ENCODE measurements at regions not wholly inside any gene's neighbourhood (a gene's known extent, or its start where the extent isn't known, plus 50 kb on each side); places are given as distances from the start of the nearest gene placed in this dataset.
"Not testable (repeated sequence)": the region's sequence is repeated elsewhere in the genome, so short reads cannot be mapped to it uniquely, and the experiment has no call there.

GRCh38 chr15:57767481-57767880 is 61.0 kb downstream of the POLR2M start:
- no peak for DNase-seq (ENCODE audit: low read depth in 3 of 3)

- no peak for DNase-seq (ENCODE audit: low read depth in 3 of 3)
These were observed 62.8 kb downstream of the POLR2M start for GRCh38 chr15:57769266-57769665.

- no peak for DNase-seq (ENCODE audit: low read depth in 3 of 3)
These were observed 64.0 kb downstream of the POLR2M start for GRCh38 chr15:57770495-57770894.

- no peak for DNase-seq (ENCODE audit: low read depth in 3 of 3)
These were observed 65.9 kb downstream of the POLR2M start for GRCh38 chr15:57772223-57772957.

GRCh38 chr15:57773051-57773450 is 66.5 kb downstream of the POLR2M start:
- DNase-seq (ENCODE audit: low read depth in 3 of 3): no peak

- DNase-seq (ENCODE audit: low read depth in 3 of 3): no peak
These were observed 70.5 kb downstream of the POLR2M start for GRCh38 chr15:57777003-57777402.

- DNase-seq (ENCODE audit: low read depth in 3 of 3): no peak
These were observed 74.0 kb downstream of the POLR2M start for GRCh38 chr15:57780471-57780870.

- no peak for DNase-seq (ENCODE audit: low read depth in 3 of 3)
These were observed 76.2 kb downstream of the POLR2M start for GRCh38 chr15:57782731-57783130.

- DNase-seq (ENCODE audit: low read depth in 3 of 3): no peak
These were observed 77.6 kb downstream of the POLR2M start for GRCh38 chr15:57784081-57784511.

- no peak for DNase-seq (ENCODE audit: low read depth in 3 of 3)
These were observed 78.5 kb downstream of the POLR2M start for GRCh38 chr15:57785039-57785438.

- DNase-seq (ENCODE audit: low read depth in 3 of 3): no peak
These were observed 79.4 kb downstream of the POLR2M start for GRCh38 chr15:57785959-57786358.

GRCh38 chr15:57789225-57789624 is 82.7 kb downstream of the POLR2M start:
- no peak for DNase-seq (ENCODE audit: low read depth in 3 of 3)

- no peak for DNase-seq (ENCODE audit: low read depth in 3 of 3)
These were observed 86.4 kb downstream of the POLR2M start for GRCh38 chr15:57792724-57793449.

- DNase-seq (ENCODE audit: low read depth in 3 of 3): no peak
These were observed 88.7 kb downstream of the POLR2M start for GRCh38 chr15:57795261-57795660.

GRCh38 chr15:57796146-57796545 is 89.6 kb downstream of the POLR2M start:
- DNase-seq (ENCODE audit: low read depth in 3 of 3): no peak

- DNase-seq (ENCODE audit: low read depth in 3 of 3): no peak
These were observed 90.6 kb downstream of the POLR2M start for GRCh38 chr15:57797110-57797509.

- DNase-seq (ENCODE audit: low read depth in 3 of 3): no peak
These were observed 91.2 kb downstream of the POLR2M start for GRCh38 chr15:57797568-57798267.

GRCh38 chr15:57806003-57806402 is 99.5 kb downstream of the POLR2M start:
- no peak for DNase-seq (ENCODE audit: low read depth in 3 of 3)

GRCh38 chr15:57809285-57809684 is 102.8 kb downstream of the POLR2M start:
- DNase-seq (ENCODE audit: low read depth in 3 of 3): not testable (repeated sequence)

GRCh38 chr15:57816599-57816998 is 110.1 kb downstream of the POLR2M start:
- DNase-seq (ENCODE audit: low read depth in 3 of 3): no peak

GRCh38 chr15:57819646-57820045 is 113.1 kb downstream of the POLR2M start:
- DNase-seq (ENCODE audit: low read depth in 3 of 3): no peak

- no peak for DNase-seq (ENCODE audit: low read depth in 3 of 3)
These were observed 113.6 kb downstream of the POLR2M start for GRCh38 chr15:57820119-57820518.

- DNase-seq (ENCODE audit: low read depth in 3 of 3): no peak
These were observed 115.3 kb downstream of the POLR2M start for GRCh38 chr15:57821826-57822225.

Measured in stimulated activated CD4-positive, alpha-beta T cell treated with anti-CD3 and anti-CD28 coated beads, TNF-alpha, amount 100 ng/mL, for 4 hours (primary cell).